ENCODE measurements at regions not wholly inside any gene's neighbourhood (a gene's known extent, or its start where the extent isn't known, plus 50 kb on each side); places are given as distances from the start of the nearest gene placed in this dataset.

- Histone ChIP-seq H2AFZ (ENCODE audit: low read depth, low read length) (no peak overlapping the region), H3K27me3 (ENCODE audit: insufficient read depth, low read length) (no peaks in the 10 kb centered on the region), H3K9me3 (ENCODE audit: low read length) (no peaks in the 10 kb centered on the region), H3K36me3 (ENCODE audit: insufficient read depth, low read length) (no peaks in the 10 kb centered on the region), H3K4me3 (ENCODE audit: low read length) (no peak overlapping the region), H3K4me1 (ENCODE audit: insufficient read depth, low read length) (peaks cover 22% of the 10 kb centered on the region)
Measured at GRCh38 chr3:127449486-127450212, 140.9 kb downstream of the TPRA1 start.

DNA sequence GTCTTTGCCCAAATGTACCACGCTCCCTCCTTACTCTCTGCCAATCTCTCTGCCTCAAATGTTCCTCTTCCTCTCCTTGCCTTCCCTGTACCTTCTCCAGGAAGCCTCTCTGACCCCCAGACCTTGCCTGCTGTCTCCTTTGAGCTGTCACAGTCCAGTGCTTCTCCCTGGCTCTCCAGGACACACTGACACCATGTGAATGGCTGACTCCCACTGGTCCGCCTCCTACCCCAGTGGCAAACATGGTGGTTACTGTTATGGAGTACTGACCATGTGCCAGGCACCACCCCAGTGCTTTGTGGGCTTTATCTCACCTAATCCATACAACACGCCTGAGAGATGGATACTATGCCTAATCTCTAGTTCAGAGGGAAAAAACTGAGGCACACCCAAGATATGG is 141.9 kb downstream of the TPRA1 start:
- Histone ChIP-seq H3K4me1 (ENCODE audit: insufficient read depth, low read length) (peaks cover 22% of the 10 kb centered on the region), H3K27me3 (ENCODE audit: insufficient read depth, low read length) (no peaks in the 10 kb centered on the region), H3K4me3 (ENCODE audit: low read length) (no peak overlapping the region), H3K9me3 (ENCODE audit: low read length) (no peaks in the 10 kb centered on the region), H2AFZ (ENCODE audit: low read depth, low read length) (no peak overlapping the region), H3K36me3 (ENCODE audit: insufficient read depth, low read length) (no peaks in the 10 kb centered on the region)

DNA sequence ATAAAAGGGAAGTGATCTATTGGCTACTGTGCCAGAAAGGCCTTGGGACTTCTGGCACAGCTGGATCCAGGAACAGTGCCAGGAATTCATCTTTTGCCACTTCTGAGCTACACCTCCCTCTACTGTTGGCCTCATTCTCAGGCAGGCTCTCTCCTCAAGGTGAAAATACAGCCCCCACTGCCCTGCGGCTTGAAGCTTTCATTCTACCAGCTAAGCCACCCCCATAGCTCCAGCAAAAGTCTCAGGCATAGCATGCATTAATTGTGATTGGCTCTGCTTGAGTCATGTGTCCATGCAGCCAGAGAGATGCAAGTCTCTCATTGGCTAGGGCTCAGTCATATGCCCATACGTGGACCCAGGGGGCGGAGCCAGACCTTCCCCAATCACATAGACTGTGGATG is 142.4 kb downstream of the TPRA1 start:
- H3K4me1 ChIP-seq (ENCODE audit: insufficient read depth, low read length) = peaks cover 22% of the 10 kb centered on the region
- no peaks in the 10 kb centered on the region for H3K27me3 ChIP-seq (ENCODE audit: insufficient read depth, low read length)
- H3K4me3 ChIP-seq (ENCODE audit: low read length) = no peak overlapping the region
- H3K36me3 ChIP-seq (ENCODE audit: insufficient read depth, low read length) = no peaks in the 10 kb centered on the region
- no peaks in the 10 kb centered on the region for H3K9me3 ChIP-seq (ENCODE audit: low read length)
- no peak overlapping the region for H2AFZ ChIP-seq (ENCODE audit: low read depth, low read length)

DNA sequence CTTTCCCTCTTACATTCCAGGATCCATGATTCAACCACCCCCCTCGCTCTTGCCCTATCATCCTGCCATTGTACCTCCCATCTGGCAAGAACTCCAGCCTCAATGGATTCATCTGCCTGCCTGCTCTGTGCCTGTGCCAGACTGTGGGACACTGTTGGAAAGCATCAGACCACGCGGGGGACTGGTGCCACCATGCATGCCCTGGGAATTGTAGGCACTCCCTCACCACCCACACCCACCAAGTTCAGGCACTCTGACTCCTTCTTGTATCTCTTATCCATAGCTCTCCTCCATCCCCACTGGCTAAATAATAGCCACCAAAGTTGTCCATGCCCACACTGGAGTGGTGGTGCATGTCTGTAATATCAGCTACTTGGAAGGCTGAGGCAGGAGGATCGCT is 143.8 kb downstream of the TPRA1 start:
- H2AFZ ChIP-seq (ENCODE audit: low read depth, low read length) = no peak overlapping the region
- H3K36me3 ChIP-seq (ENCODE audit: insufficient read depth, low read length) = no peaks in the 10 kb centered on the region
- H3K9me3 ChIP-seq (ENCODE audit: low read length) = no peaks in the 10 kb centered on the region
- no peak overlapping the region for H3K4me3 ChIP-seq (ENCODE audit: low read length)
- H3K27me3 ChIP-seq (ENCODE audit: insufficient read depth, low read length) = no peaks in the 10 kb centered on the region
- H3K4me1 ChIP-seq (ENCODE audit: insufficient read depth, low read length) = peaks cover 15% of the 10 kb centered on the region

- Histone ChIP-seq H3K36me3 (ENCODE audit: insufficient read depth, low read length) (no peaks in the 10 kb centered on the region), H3K4me3 (ENCODE audit: low read length) (no peak overlapping the region), H2AFZ (ENCODE audit: low read depth, low read length) (no peak overlapping the region), H3K27me3 (ENCODE audit: insufficient read depth, low read length) (no peaks in the 10 kb centered on the region), H3K4me1 (ENCODE audit: insufficient read depth, low read length) (peaks cover 13% of the 10 kb centered on the region), H3K9me3 (ENCODE audit: low read length) (no peaks in the 10 kb centered on the region)
Measured at GRCh38 chr3:127445581-127446343, 144.8 kb downstream of the TPRA1 start.

DNA sequence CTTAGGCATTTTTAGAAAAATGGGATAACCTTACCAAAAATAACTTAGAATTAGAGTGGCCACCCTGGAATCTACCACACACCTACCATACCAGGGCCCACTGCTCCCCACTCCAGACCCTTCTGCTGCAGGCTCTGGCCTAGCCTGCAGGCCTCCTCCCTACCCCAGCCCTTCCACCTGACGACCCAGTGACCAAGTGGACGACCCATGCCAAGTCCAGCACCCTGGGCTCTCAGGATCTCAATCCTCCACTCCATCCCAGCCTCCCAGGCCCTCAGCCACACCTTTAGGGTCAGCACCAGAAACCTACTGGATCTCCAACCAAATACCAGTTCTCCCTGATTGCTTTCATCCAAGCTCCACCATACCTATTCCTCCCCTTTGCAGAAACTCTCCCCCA is 145.8 kb downstream of the TPRA1 start:
- Histone ChIP-seq H3K4me3 (ENCODE audit: low read length) (no peak overlapping the region), H3K9me3 (ENCODE audit: low read length) (no peaks in the 10 kb centered on the region), H2AFZ (ENCODE audit: low read depth, low read length) (no peak overlapping the region), H3K36me3 (ENCODE audit: insufficient read depth, low read length) (no peaks in the 10 kb centered on the region), H3K27me3 (ENCODE audit: insufficient read depth, low read length) (no peaks in the 10 kb centered on the region), H3K4me1 (ENCODE audit: insufficient read depth, low read length) (peaks cover 9% of the 10 kb centered on the region)

GRCh38 chr3:127443581-127444375 is 146.8 kb downstream of the TPRA1 start:
- Histone ChIP-seq H2AFZ (ENCODE audit: low read depth, low read length) (no peak overlapping the region), H3K4me1 (ENCODE audit: insufficient read depth, low read length) (peaks cover 3% of the 10 kb centered on the region), H3K36me3 (ENCODE audit: insufficient read depth, low read length) (no peaks in the 10 kb centered on the region), H3K9me3 (ENCODE audit: low read length) (no peaks in the 10 kb centered on the region), H3K27me3 (ENCODE audit: insufficient read depth, low read length) (no peaks in the 10 kb centered on the region), H3K4me3 (ENCODE audit: low read length) (no peak overlapping the region)

- H3K36me3 ChIP-seq (ENCODE audit: insufficient read depth, low read length) = no peaks in the 10 kb centered on the region
- no peaks in the 10 kb centered on the region for H3K27me3 ChIP-seq (ENCODE audit: insufficient read depth, low read length)
- H2AFZ ChIP-seq (ENCODE audit: low read depth, low read length) = no peak overlapping the region
- no peaks in the 10 kb centered on the region for H3K9me3 ChIP-seq (ENCODE audit: low read length)
- H3K4me1 ChIP-seq (ENCODE audit: insufficient read depth, low read length) = peaks cover 3% of the 10 kb centered on the region
- no peak overlapping the region for H3K4me3 ChIP-seq (ENCODE audit: low read length)
Measured at GRCh38 chr3:127442506-127442905, 148.0 kb downstream of the TPRA1 start.

DNA sequence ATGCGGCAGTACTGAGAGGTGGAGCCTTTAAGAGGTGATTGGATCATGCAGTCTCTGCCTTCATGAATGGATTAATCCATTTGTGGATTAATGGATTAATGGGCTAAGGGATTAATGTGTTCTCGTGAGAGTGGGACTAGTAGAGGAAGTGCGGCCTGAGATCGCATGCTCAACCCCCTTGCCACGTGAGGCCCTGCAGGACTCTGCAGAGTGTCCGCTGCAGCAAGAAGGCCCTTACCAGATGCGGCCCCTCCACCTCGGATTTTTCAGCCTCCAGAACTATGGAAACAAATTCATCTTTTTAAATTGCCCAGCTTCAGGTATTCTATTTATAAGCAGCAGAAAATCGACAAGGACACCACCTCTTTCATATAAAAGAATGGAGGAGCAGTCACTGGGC is 148.8 kb downstream of the TPRA1 start:
- Histone ChIP-seq H3K9me3 (ENCODE audit: low read length) (no peaks in the 10 kb centered on the region), H3K27me3 (ENCODE audit: insufficient read depth, low read length) (no peaks in the 10 kb centered on the region), H3K4me3 (ENCODE audit: low read length) (no peak overlapping the region), H3K36me3 (ENCODE audit: insufficient read depth, low read length) (no peaks in the 10 kb centered on the region), H3K4me1 (ENCODE audit: insufficient read depth, low read length) (peaks cover 3% of the 10 kb centered on the region), H2AFZ (ENCODE audit: low read depth, low read length) (no peak overlapping the region)

GRCh38 chr3:127440384-127440783 is 150.1 kb downstream of the TPRA1 start:
- H3K4me1 ChIP-seq (ENCODE audit: insufficient read depth, low read length) = peaks cover 3% of the 10 kb centered on the region
- H3K27me3 ChIP-seq (ENCODE audit: insufficient read depth, low read length) = no peaks in the 10 kb centered on the region

GRCh38 chr3:127439621-127440020 is 150.9 kb downstream of the TPRA1 start:
- Histone ChIP-seq H3K4me1 (ENCODE audit: insufficient read depth, low read length) (no peaks in the 10 kb centered on the region), H3K9me3 (ENCODE audit: low read length) (no peaks in the 10 kb centered on the region), H3K27me3 (ENCODE audit: insufficient read depth, low read length) (no peaks in the 10 kb centered on the region)

More at GRCh38 chr3:127440384-127440783, 150.1 kb downstream of the TPRA1 start:
- no peaks in the 10 kb centered on the region for H3K9me3 ChIP-seq (ENCODE audit: low read length)
- H3K4me3 ChIP-seq (ENCODE audit: low read length) = no peak overlapping the region
- no peaks in the 10 kb centered on the region for H3K36me3 ChIP-seq (ENCODE audit: insufficient read depth, low read length)
- H2AFZ ChIP-seq (ENCODE audit: low read depth, low read length) = no peak overlapping the region

GRCh38 chr3:127438951-127439350 is 151.1 kb upstream of the PRR20G start:
- Histone ChIP-seq H2AFZ (ENCODE audit: low read depth, low read length) (no peak overlapping the region), H3K27me3 (ENCODE audit: insufficient read depth, low read length) (no peaks in the 10 kb centered on the region), H3K4me3 (ENCODE audit: low read length) (no peak overlapping the region), H3K4me1 (ENCODE audit: insufficient read depth, low read length) (no peaks in the 10 kb centered on the region), H3K36me3 (ENCODE audit: insufficient read depth, low read length) (no peaks in the 10 kb centered on the region), H3K9me3 (ENCODE audit: low read length) (no peaks in the 10 kb centered on the region)

More at GRCh38 chr3:127439621-127440020, 150.9 kb downstream of the TPRA1 start:
- Histone ChIP-seq H3K36me3 (ENCODE audit: insufficient read depth, low read length) (no peaks in the 10 kb centered on the region), H2AFZ (ENCODE audit: low read depth, low read length) (no peak overlapping the region), H3K4me3 (ENCODE audit: low read length) (no peak overlapping the region)

- H3K9me3 ChIP-seq (ENCODE audit: low read length) = no peaks in the 10 kb centered on the region
- no peak overlapping the region for H3K4me3 ChIP-seq (ENCODE audit: low read length)
- H3K36me3 ChIP-seq (ENCODE audit: insufficient read depth, low read length) = no peaks in the 10 kb centered on the region
- no peak overlapping the region for H2AFZ ChIP-seq (ENCODE audit: low read depth, low read length)
- H3K4me1 ChIP-seq (ENCODE audit: insufficient read depth, low read length) = no peaks in the 10 kb centered on the region
- no peaks in the 10 kb centered on the region for H3K27me3 ChIP-seq (ENCODE audit: insufficient read depth, low read length)
Measured at GRCh38 chr3:127438371-127438770, 150.5 kb upstream of the PRR20G start.
